ENCODE measurements at regions not wholly inside any gene's neighbourhood (a gene's known extent, or its start where the extent isn't known, plus 50 kb on each side); places are given as distances from the start of the nearest gene placed in this dataset.

- Histone ChIP-seq H3K27me3 (replicated peaks in 1 of 2; ENCODE audit: control insufficient read depth in 2 of 2, insufficient read depth in 2 of 2, low read length in 1 of 2) (no peaks in the 10 kb centered on the region), H3K9ac (ENCODE audit: control insufficient read depth, insufficient read depth, low read length) (no peak overlapping the region), H2AFZ (ENCODE audit: control insufficient read depth, low read depth, low read length) (no peak overlapping the region), H3K4me3 (no peak overlapping the region), H4K20me1 (ENCODE audit: control insufficient read depth, insufficient read depth) (no peaks in the 10 kb centered on the region), H3K27ac (ENCODE audit: control insufficient read depth, insufficient read depth) (no peak overlapping the region), H3K9me3 (replicated peaks; ENCODE audit: control insufficient read depth, insufficient read depth, low read length) (no peaks in the 10 kb centered on the region), H3K4me2 (ENCODE audit: control insufficient read depth, insufficient read depth) (no peak overlapping the region), H3K79me2 (ENCODE audit: control insufficient read depth, insufficient read depth, low read length) (no peaks in the 10 kb centered on the region), H3K36me3 (ENCODE audit: control insufficient read depth in 2 of 2, insufficient read depth in 2 of 2, low read length in 1 of 2) (no peaks in the 10 kb centered on the region), H3K4me1 (ENCODE audit: control insufficient read depth, insufficient read depth, low read length) (no peaks in the 10 kb centered on the region)
- no peak for ATAC-seq
- in situ Hi-C loops (cut with MboI), result no loop called here
- RAD21 ChIA-PET (ENCODE audit: unreplicated experiment), result no interaction called here
- BruUV-seq (replicated peaks), result no TSS peak
- no peak for DNase-seq (ENCODE audit: low read depth, low spot score)
- POLR2A ChIA-PET, result no interaction called here
- SMC1A ChIA-PET (ENCODE audit: uncharacterized antibody, unreplicated experiment), result no interaction called here
- WGBS (ENCODE audit: insufficient coverage, insufficient replicate concordance, low lambda C conversion rate, missing lambda C conversion rate), result 83% methylated on average over 1 of the region's 1 CpG
- intact Hi-C loops (cut with micrococcal nuclease; ENCODE audit: unreplicated experiment), result no loop called here
- no peak for FAIRE-seq
- CTCF ChIA-PET, result no interaction called here
- TF ChIP-seq PRDM15 (CRISPR knock-in tag; IDR thresholded peaks at IDR 0.05) (no peak), GABPA (IDR thresholded peaks at IDR 0.05; ENCODE audit: low read depth) (no peak), LARP7 (IDR thresholded peaks at IDR 0.05) (no peak), FOXM1 (IDR thresholded peaks at IDR 0.05; ENCODE audit: low read depth, low read length) (no peak), ZNF592 (IDR thresholded peaks at IDR 0.05) (no peak), MYB (IDR thresholded peaks at IDR 0.05; ENCODE audit: borderline replicate concordance, low read depth, low read length) (no peak), BACH1 (IDR thresholded peaks at IDR 0.05; ENCODE audit: borderline replicate concordance) (no peak), WRNIP1 (IDR thresholded peaks at IDR 0.05; ENCODE audit: borderline replicate concordance, low read depth, low read length) (no peak), EED (IDR thresholded peaks at IDR 0.05; ENCODE audit: low read depth) (no peak), CUX1 (IDR thresholded peaks at IDR 0.05; ENCODE audit: insufficient replicate concordance, low read depth, low read length) (no peak)
- TF ChIP-seq, protein P1, sequence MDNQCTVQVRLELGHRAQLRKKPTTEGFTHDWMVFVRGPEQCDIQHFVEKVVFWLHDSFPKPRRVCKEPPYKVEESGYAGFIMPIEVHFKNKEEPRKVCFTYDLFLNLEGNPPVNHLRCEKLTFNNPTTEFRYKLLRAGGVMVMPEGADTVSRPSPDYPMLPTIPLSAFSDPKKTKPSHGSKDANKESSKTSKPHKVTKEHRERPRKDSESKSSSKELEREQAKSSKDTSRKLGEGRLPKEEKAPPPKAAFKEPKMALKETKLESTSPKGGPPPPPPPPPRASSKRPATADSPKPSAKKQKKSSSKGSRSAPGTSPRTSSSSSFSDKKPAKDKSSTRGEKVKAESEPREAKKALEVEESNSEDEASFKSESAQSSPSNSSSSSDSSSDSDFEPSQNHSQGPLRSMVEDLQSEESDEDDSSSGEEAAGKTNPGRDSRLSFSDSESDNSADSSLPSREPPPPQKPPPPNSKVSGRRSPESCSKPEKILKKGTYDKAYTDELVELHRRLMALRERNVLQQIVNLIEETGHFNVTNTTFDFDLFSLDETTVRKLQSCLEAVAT (IDR thresholded peaks at IDR 0.05), result no peak
These were observed 687.0 kb downstream of the VGLL3 start for GRCh38 chr3:86303935-86304334.
